ENCODE measurements at regions not wholly inside any gene's neighbourhood (a gene's known extent, or its start where the extent isn't known, plus 50 kb on each side); places are given as distances from the start of the nearest gene placed in this dataset.

- no peak for DNase-seq
- Histone ChIP-seq H3K9me3 (no peaks in the 10 kb centered on the region), H3K36me3 (no peaks in the 10 kb centered on the region), H3K4me3 (no peak overlapping the region), H3K4me1 (no peaks in the 10 kb centered on the region), H3K27ac (no peak overlapping the region), H3K27me3 (no peaks in the 10 kb centered on the region)
- intact Hi-C loops (cut with DNase I; ENCODE audit: low total_unique reads) = no loop called here
- TF ChIP-seq CTCF (IDR thresholded peaks at IDR 0.05) (no peak), POLR2A (IDR thresholded peaks at IDR 0.05) (no peak)
Measured at GRCh38 chr16:17845031-17845430, 374.3 kb upstream of the XYLT1 start.

GRCh38 chr16:17843905-17844304 is 373.1 kb upstream of the XYLT1 start:
- no peak overlapping the region for H3K4me3 ChIP-seq
- TF ChIP-seq POLR2A (IDR thresholded peaks at IDR 0.05) (no peak), CTCF (IDR thresholded peaks at IDR 0.05) (no peak)
- no peak for DNase-seq
- intact Hi-C loops (cut with DNase I; ENCODE audit: low total_unique reads) = no loop called here
- H3K27ac ChIP-seq = no peak overlapping the region
- no peaks in the 10 kb centered on the region for H3K9me3 ChIP-seq
- no peaks in the 10 kb centered on the region for H3K36me3 ChIP-seq
- H3K4me1 ChIP-seq = no peaks in the 10 kb centered on the region
- H3K27me3 ChIP-seq = no peaks in the 10 kb centered on the region

GRCh38 chr16:17839907-17840306 is 369.1 kb upstream of the XYLT1 start:
- Histone ChIP-seq H3K36me3 (no peaks in the 10 kb centered on the region), H3K27ac (no peak overlapping the region), H3K4me1 (no peaks in the 10 kb centered on the region), H3K27me3 (no peaks in the 10 kb centered on the region), H3K4me3 (no peak overlapping the region), H3K9me3 (no peaks in the 10 kb centered on the region)
- DNase-seq = no peak
- intact Hi-C loops (cut with DNase I; ENCODE audit: low total_unique reads) = no loop called here
- TF ChIP-seq POLR2A (IDR thresholded peaks at IDR 0.05) (no peak), CTCF (IDR thresholded peaks at IDR 0.05) (no peak)

- Histone ChIP-seq H3K4me1 (no peaks in the 10 kb centered on the region), H3K9me3 (no peaks in the 10 kb centered on the region), H3K4me3 (no peak overlapping the region), H3K27ac (no peak overlapping the region), H3K27me3 (no peaks in the 10 kb centered on the region), H3K36me3 (no peaks in the 10 kb centered on the region)
- intact Hi-C loops (cut with DNase I; ENCODE audit: low total_unique reads) = no loop called here
- no peak for TF ChIP-seq POLR2A (IDR thresholded peaks at IDR 0.05)
- TF ChIP-seq CTCF (IDR thresholded peaks at IDR 0.05) = no peak
- no peak for DNase-seq
Measured at GRCh38 chr16:17839272-17839671, 368.5 kb upstream of the XYLT1 start.

GRCh38 chr16:17836868-17837602 is 366.3 kb upstream of the XYLT1 start:
- Histone ChIP-seq H3K4me3 (no peak overlapping the region), H3K27me3 (no peaks in the 10 kb centered on the region), H3K9me3 (no peaks in the 10 kb centered on the region), H3K36me3 (no peaks in the 10 kb centered on the region), H3K4me1 (no peaks in the 10 kb centered on the region), H3K27ac (no peak overlapping the region)
- intact Hi-C loops (cut with DNase I; ENCODE audit: low total_unique reads) = no loop called here
- TF ChIP-seq CTCF (IDR thresholded peaks at IDR 0.05) = no peak
- TF ChIP-seq POLR2A (IDR thresholded peaks at IDR 0.05) = no peak
- DNase-seq = no peak
